ENCODE measurements at regions not wholly inside any gene's neighbourhood (a gene's known extent, or its start where the extent isn't known, plus 50 kb on each side); places are given as distances from the start of the nearest gene placed in this dataset.

GRCh38 chr15:35307676-35308075 lies 222.6 kb upstream of the NANOGP8 start:
- no peak overlapping the region for H3K4me3 ChIP-seq (ENCODE audit: low read depth, low read length)
- no peak for TF ChIP-seq CTCF (IDR thresholded peaks at IDR 0.05; ENCODE audit: low read depth, low read length, missing control alignments)
- no peak for DNase-seq (ENCODE audit: low read depth)

GRCh38 chr15:35307026-35307425 lies 221.9 kb upstream of the NANOGP8 start:
- no peak overlapping the region for H3K4me3 ChIP-seq (ENCODE audit: low read depth, low read length)
- no peak for TF ChIP-seq CTCF (IDR thresholded peaks at IDR 0.05; ENCODE audit: low read depth, low read length, missing control alignments)
- DNase-seq (ENCODE audit: low read depth), result no peak

- TF ChIP-seq CTCF (IDR thresholded peaks at IDR 0.05; ENCODE audit: low read depth, low read length, missing control alignments), result no peak
- no peak for DNase-seq (ENCODE audit: low read depth)
- H3K4me3 ChIP-seq (ENCODE audit: low read depth, low read length), result no peak overlapping the region
Measured at GRCh38 chr15:35306361-35306981, 221.4 kb upstream of the NANOGP8 start.

GRCh38 chr15:35305946-35306345 lies 220.9 kb upstream of the NANOGP8 start:
- no peak for TF ChIP-seq CTCF (IDR thresholded peaks at IDR 0.05; ENCODE audit: low read depth, low read length, missing control alignments)
- no peak overlapping the region for H3K4me3 ChIP-seq (ENCODE audit: low read depth, low read length)
- DNase-seq (ENCODE audit: low read depth), result no peak

- TF ChIP-seq CTCF (IDR thresholded peaks at IDR 0.05; ENCODE audit: low read depth, low read length, missing control alignments), result no peak
- H3K4me3 ChIP-seq (ENCODE audit: low read depth, low read length), result no peak overlapping the region
- DNase-seq (ENCODE audit: low read depth), result no peak
Measured at GRCh38 chr15:35305031-35305550, 220.0 kb upstream of the NANOGP8 start.

GRCh38 chr15:35304389-35304788 lies 219.3 kb upstream of the NANOGP8 start:
- no peak for DNase-seq (ENCODE audit: low read depth)
- no peak overlapping the region for H3K4me3 ChIP-seq (ENCODE audit: low read depth, low read length)
- TF ChIP-seq CTCF (IDR thresholded peaks at IDR 0.05; ENCODE audit: low read depth, low read length, missing control alignments), result no peak

- no peak for TF ChIP-seq CTCF (IDR thresholded peaks at IDR 0.05; ENCODE audit: low read depth, low read length, missing control alignments)
- no peak overlapping the region for H3K4me3 ChIP-seq (ENCODE audit: low read depth, low read length)
- DNase-seq (ENCODE audit: low read depth), result no peak
Measured at GRCh38 chr15:35302334-35302733, 217.2 kb upstream of the NANOGP8 start.
